Hepatocyte (in vitro differentiated cells): ENCODE measurements at regions not wholly inside any gene's neighbourhood (a gene's known extent, or its start where the extent isn't known, plus 50 kb on each side); places are given as distances from the start of the nearest gene placed in this dataset.

ENCODE experiments used
- CTCF ChIP-seq: fragments of 200-600 bp; sonication (generic); IDR thresholded peaks from 2 replicates; pipeline ENCODE4 v1.5.1; 2016; ENCODE audit warnings: antibody characterized with exemption, mild to moderate bottlenecking; ENCODE audit not compliant: poor library complexity
- EZH2 ChIP-seq: fragments of 200-600 bp; sonication (generic); IDR thresholded peaks from 2 replicates; pipeline ENCODE4 v1.6.1; 2016; ENCODE audit warnings: antibody characterized with exemption, mild to moderate bottlenecking, borderline replicate concordance

GRCh38 chr7:13803134-13803533 is 186.3 kb downstream of the ETV1 start:
- TF ChIP-seq CTCF (no peak), EZH2 (no peak)
